ENCODE measurements at regions not wholly inside any gene's neighbourhood (a gene's known extent, or its start where the extent isn't known, plus 50 kb on each side); places are given as distances from the start of the nearest gene placed in this dataset.

- Histone ChIP-seq H3K9me3 (ENCODE audit: control insufficient read depth, low read length) (no peaks in the 10 kb centered on the region), H3K27ac (ENCODE audit: low read depth, low read length) (no peak overlapping the region), H3K9ac (ENCODE audit: extremely low read depth, low read length, poor library complexity, severe bottlenecking) (no peak overlapping the region), H3K36me3 (ENCODE audit: control insufficient read depth, insufficient read depth, low read length) (no peaks in the 10 kb centered on the region), H3K27me3 (ENCODE audit: control insufficient read depth, insufficient read depth, low read length, poor library complexity, severe bottlenecking) (no peaks in the 10 kb centered on the region), H3K4me3 (ENCODE audit: low read length) (no peak overlapping the region), H3K4me1 (ENCODE audit: control insufficient read depth, insufficient read depth, low read length) (peaks cover 4% of the 10 kb centered on the region)
- Mint-ChIP-seq H3K36me3 (ENCODE audit: low read depth) (no peaks in the 10 kb centered on the region), H3K9me3 (no peaks in the 10 kb centered on the region), H3K4me1 (peaks cover 29% of the 10 kb centered on the region), H3K27ac (no peak overlapping the region), H3K27me3 (ENCODE audit: insufficient read depth) (no peaks in the 10 kb centered on the region), H3K4me3 (no peak overlapping the region)
- TF ChIP-seq, protein P1, sequence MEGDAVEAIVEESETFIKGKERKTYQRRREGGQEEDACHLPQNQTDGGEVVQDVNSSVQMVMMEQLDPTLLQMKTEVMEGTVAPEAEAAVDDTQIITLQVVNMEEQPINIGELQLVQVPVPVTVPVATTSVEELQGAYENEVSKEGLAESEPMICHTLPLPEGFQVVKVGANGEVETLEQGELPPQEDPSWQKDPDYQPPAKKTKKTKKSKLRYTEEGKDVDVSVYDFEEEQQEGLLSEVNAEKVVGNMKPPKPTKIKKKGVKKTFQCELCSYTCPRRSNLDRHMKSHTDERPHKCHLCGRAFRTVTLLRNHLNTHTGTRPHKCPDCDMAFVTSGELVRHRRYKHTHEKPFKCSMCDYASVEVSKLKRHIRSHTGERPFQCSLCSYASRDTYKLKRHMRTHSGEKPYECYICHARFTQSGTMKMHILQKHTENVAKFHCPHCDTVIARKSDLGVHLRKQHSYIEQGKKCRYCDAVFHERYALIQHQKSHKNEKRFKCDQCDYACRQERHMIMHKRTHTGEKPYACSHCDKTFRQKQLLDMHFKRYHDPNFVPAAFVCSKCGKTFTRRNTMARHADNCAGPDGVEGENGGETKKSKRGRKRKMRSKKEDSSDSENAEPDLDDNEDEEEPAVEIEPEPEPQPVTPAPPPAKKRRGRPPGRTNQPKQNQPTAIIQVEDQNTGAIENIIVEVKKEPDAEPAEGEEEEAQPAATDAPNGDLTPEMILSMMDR (conservative IDR thresholded peaks at IDR 0.05), result no peak
- DNase-seq, result no peak
Measured at GRCh38 chr18:60892441-60892840, 440.8 kb upstream of the CDH20 start.

DNA sequence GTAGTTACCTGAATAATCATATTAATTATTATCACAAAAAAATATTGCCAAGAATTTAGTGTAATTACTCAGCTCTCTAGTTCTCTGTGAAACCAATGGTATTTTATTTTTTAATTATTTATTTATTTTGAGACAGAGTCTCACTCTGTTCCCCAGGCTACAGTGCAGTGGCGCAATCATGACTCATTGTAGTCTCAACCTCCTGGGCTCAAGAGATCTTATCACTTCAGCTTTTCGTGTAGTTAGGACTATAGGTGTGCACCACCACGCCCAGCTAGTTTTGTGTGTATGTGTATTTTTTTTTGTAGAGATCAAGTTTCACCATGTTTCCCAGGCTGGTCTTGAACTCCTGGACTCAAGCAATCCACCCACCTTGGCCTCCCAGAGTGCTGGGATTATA is 440.4 kb upstream of the CDH20 start:
- TF ChIP-seq, protein P1 (conservative IDR thresholded peaks at IDR 0.05), result no peak
- H3K4me1 Mint-ChIP-seq, result peaks cover 26% of the 10 kb centered on the region
- DNase-seq, result no peak
- H3K9me3 Mint-ChIP-seq, result no peaks in the 10 kb centered on the region
- H3K27me3 ChIP-seq (ENCODE audit: control insufficient read depth, insufficient read depth, low read length, poor library complexity, severe bottlenecking), result no peaks in the 10 kb centered on the region
- H3K9me3 ChIP-seq (ENCODE audit: control insufficient read depth, low read length), result no peaks in the 10 kb centered on the region
- H3K36me3 ChIP-seq (ENCODE audit: control insufficient read depth, insufficient read depth, low read length), result no peaks in the 10 kb centered on the region
- H3K36me3 Mint-ChIP-seq (ENCODE audit: low read depth), result no peaks in the 10 kb centered on the region
- no peak overlapping the region for H3K9ac ChIP-seq (ENCODE audit: extremely low read depth, low read length, poor library complexity, severe bottlenecking)
- WGBS, 2 experiments (ENCODE audit: insufficient coverage in 1 of 2, insufficient read length in 1 of 2), result 92% methylated on average over 3 of the region's 3 CpGs; no CpG with 5 or more reads in 1 of the 2 experiments
- no peak overlapping the region for H3K4me3 ChIP-seq (ENCODE audit: low read length)
- no peaks in the 10 kb centered on the region for H3K27me3 Mint-ChIP-seq (ENCODE audit: insufficient read depth)
- H3K27ac ChIP-seq (ENCODE audit: low read depth, low read length), result no peak overlapping the region
- H3K4me3 Mint-ChIP-seq, result no peak overlapping the region
- H3K27ac Mint-ChIP-seq, result no peak overlapping the region
- peaks cover 2% of the 10 kb centered on the region for H3K4me1 ChIP-seq (ENCODE audit: control insufficient read depth, insufficient read depth, low read length)

DNA sequence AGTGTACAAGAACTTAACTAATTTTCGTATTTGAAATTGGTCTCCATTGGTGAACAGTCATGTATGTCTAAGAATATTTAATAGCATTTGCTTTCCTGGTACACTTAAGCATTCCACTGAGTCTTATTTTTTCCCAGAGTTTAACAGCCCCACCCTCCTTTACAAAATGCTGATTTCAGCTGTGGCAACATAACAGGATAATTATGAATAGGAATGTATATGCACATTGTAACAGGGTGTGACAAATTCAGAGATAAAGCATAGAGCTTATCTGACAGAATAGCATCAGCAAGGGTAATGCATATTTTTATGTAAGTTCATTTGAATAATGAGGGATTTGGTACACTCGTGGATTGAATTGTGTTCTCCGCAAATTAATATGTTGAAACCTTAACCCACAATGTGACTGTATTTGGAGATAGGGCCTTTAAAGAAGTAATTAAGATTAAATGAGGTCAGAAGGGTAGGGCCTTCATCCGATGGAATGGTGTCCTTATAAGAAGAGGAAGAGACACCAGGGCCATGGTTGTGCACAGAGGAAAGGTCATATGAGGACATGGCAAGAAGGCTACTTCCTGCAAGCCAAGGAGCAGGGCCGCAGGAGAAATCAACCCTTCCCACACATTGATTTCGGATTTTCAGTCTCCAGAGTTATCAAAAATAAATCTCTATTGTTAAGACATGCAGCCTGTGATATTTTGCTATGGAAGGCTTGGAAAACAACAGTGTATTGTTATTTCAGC is 439.7 kb upstream of the CDH20 start:
- Histone ChIP-seq H3K4me3 (ENCODE audit: low read length) (no peak overlapping the region), H3K36me3 (ENCODE audit: control insufficient read depth, insufficient read depth, low read length) (no peaks in the 10 kb centered on the region), H3K4me1 (ENCODE audit: control insufficient read depth, insufficient read depth, low read length) (peaks cover 7% of the 10 kb centered on the region), H3K27me3 (ENCODE audit: control insufficient read depth, insufficient read depth, low read length, poor library complexity, severe bottlenecking) (no peaks in the 10 kb centered on the region), H3K9me3 (ENCODE audit: control insufficient read depth, low read length) (no peaks in the 10 kb centered on the region), H3K9ac (ENCODE audit: extremely low read depth, low read length, poor library complexity, severe bottlenecking) (no peak overlapping the region), H3K27ac (ENCODE audit: low read depth, low read length) (no peak overlapping the region)
- H3K27ac Mint-ChIP-seq, result no peak overlapping the region
- TF ChIP-seq, protein P1 (conservative IDR thresholded peaks at IDR 0.05), result no peak
- no peak for DNase-seq
- no peaks in the 10 kb centered on the region for H3K27me3 Mint-ChIP-seq (ENCODE audit: insufficient read depth)
- 96 to 98% methylated on average over 3 to 6 of the region's 6 CpGs for WGBS, 2 experiments (ENCODE audit: insufficient coverage in 1 of 2, insufficient read length in 1 of 2)
- H3K4me1 Mint-ChIP-seq, result peaks cover 29% of the 10 kb centered on the region
- no peaks in the 10 kb centered on the region for H3K36me3 Mint-ChIP-seq (ENCODE audit: low read depth)
- no peak overlapping the region for H3K4me3 Mint-ChIP-seq
- no peaks in the 10 kb centered on the region for H3K9me3 Mint-ChIP-seq
